A549 (cell line): ENCODE measurements at regions not wholly inside any gene's neighbourhood (a gene's known extent, or its start where the extent isn't known, plus 50 kb on each side); places are given as distances from the start of the nearest gene placed in this dataset.

Source experiments
- ATAC-seq, 2 experiments: fragments of 200-7000 bp in 1 of 2; fragments of >200 bp in 1 of 2; cut with Nextera tagmentation in 1 of 2; cut with Tn5 transposase in 1 of 2; 3 replicates each; pipeline versions ENCODE4 v1.8.0 to v1.9.1; 2018 to 2020; ENCODE audit warnings: mild to moderate bottlenecking in 1 of 2, moderate library complexity in 1 of 2
- CTCF ChIA-PET: fragments of 300-600 bp; sonication (Branson Sonifier 250); formaldehyde crosslinking; extraction: SDS; loops from one replicate; lab custom pipeline; 2021; ENCODE audit warnings: antibody characterized with exemption, inconsistent platforms; lab: Yijun Ruan, JAX
- POLR2A ChIA-PET: fragments of 350-600 bp; formaldehyde crosslinking; extraction: SDS; loops from one replicate; lab custom pipeline; 2021; ENCODE audit warnings: antibody characterized with exemption, inconsistent platforms; lab: Yijun Ruan, JAX
- DNase-seq, 2 experiments: peaks; one replicate each; pipeline versions ENCODE4 v3.0.0 to v3.0.0-alpha.2; 2011 to 2016; ENCODE audit warnings: low read depth in 1 of 2, low spot score in 1 of 2
- FAIRE-seq: peaks from 2 replicates; lab custom pipeline; 2011; peaks lifted over from hg19 to GRCh38; lab: Jason Lieb, UNC
- H3K27ac ChIP-seq, 2 experiments: fragments of >200 bp; sonication (Bioruptor Twin); formaldehyde crosslinking; 3 replicates each; pipeline ENCODE4 v1.5.1; 2016 to 2017
- H3K4me1 ChIP-seq: fragments of >200 bp; sonication (Bioruptor Twin); formaldehyde crosslinking; 3 replicates; pipeline ENCODE4 v1.6.1; 2016
- H3K4me2 ChIP-seq: fragments of >200 bp; sonication (Bioruptor Twin); formaldehyde crosslinking; 3 replicates; pipeline ENCODE4 v1.6.1; 2016
- H3K4me3 ChIP-seq: fragments of >200 bp; sonication (Bioruptor Twin); formaldehyde crosslinking; 3 replicates; pipeline ENCODE4 v1.5.1; 2016
- H3K9me3 ChIP-seq: fragments of >200 bp; sonication (Bioruptor Twin); formaldehyde crosslinking; 3 replicates; pipeline ENCODE4 v1.6.1; 2016
- ATOH8 ChIP-seq: fragments of 250-450 bp; sonication (Bioruptor Pico); IDR thresholded peaks from 2 replicates; pipeline ENCODE4 v1.5.0; 2020; ENCODE audit warnings: low read depth, mild to moderate bottlenecking, moderate library complexity
- BCL3 ChIP-seq: fragments of >200 bp; sonication (Bioruptor Twin); formaldehyde crosslinking; IDR thresholded peaks from 3 replicates; pipeline ENCODE4 v1.6.1; 2016
- BHLHE40 ChIP-seq: IDR thresholded peaks from 2 replicates; pipeline ENCODE4 v1.6.1; 2012; ENCODE audit warnings: low read depth, low read length, inconsistent platforms
- CHD4 ChIP-seq: fragments of 200-600 bp; sonication (generic); IDR thresholded peaks from 2 replicates; pipeline ENCODE4 v1.6.1; 2016; ENCODE audit warnings: antibody characterized with exemption, mild to moderate bottlenecking, borderline replicate concordance
- E2F6 ChIP-seq: IDR thresholded peaks from 2 replicates; pipeline ENCODE4 v1.6.1; 2012; ENCODE audit warnings: low read depth, borderline replicate concordance
- EHMT2 ChIP-seq: fragments of 200-600 bp; sonication (generic); IDR thresholded peaks from 2 replicates; pipeline ENCODE4 v1.6.1; 2016; ENCODE audit warnings: antibody characterized with exemption, low read depth, mild to moderate bottlenecking, moderate library complexity
- FOSL2 ChIP-seq, 2 experiments: fragments of 450-650 bp in 1 of 2; fragments of >200 bp in 1 of 2; sonication (Bioruptor Twin) in 1 of 2; formaldehyde crosslinking; IDR thresholded peaks; 2 replicates each; pipeline versions ENCODE4 v1.5.0 to v1.6.1; 2016 to 2020; ENCODE audit warnings: mild to moderate bottlenecking in 1 of 2, moderate library complexity in 1 of 2
- FOXS1 ChIP-seq: fragments of 250-450 bp; sonication (Bioruptor Pico); IDR thresholded peaks from 2 replicates; pipeline ENCODE4 v1.5.0; 2020; ENCODE audit warnings: mild to moderate bottlenecking, moderate library complexity
- HES2 ChIP-seq: fragments of >200 bp; sonication (Bioruptor Twin); formaldehyde crosslinking; IDR thresholded peaks from 2 replicates; pipeline ENCODE4 v1.6.1; 2016
- HEYL ChIP-seq: fragments of 250-450 bp; sonication (Bioruptor Pico); IDR thresholded peaks from 2 replicates; pipeline ENCODE4 v1.8.0; 2021; ENCODE audit warnings: mild to moderate bottlenecking, moderate library complexity
- JUN ChIP-seq, 2 experiments: fragments of >200 bp; sonication (Bioruptor Twin); formaldehyde crosslinking; IDR thresholded peaks; 2 replicates in 1 of 2; 3 replicates in 1 of 2; pipeline ENCODE4 v1.6.1; 2016 to 2017
- JUNB ChIP-seq: fragments of >200 bp; sonication (Bioruptor Twin); formaldehyde crosslinking; IDR thresholded peaks from 2 replicates; pipeline ENCODE4 v1.6.1; 2016
- KDM5A ChIP-seq: fragments of 200-600 bp; sonication (generic); IDR thresholded peaks from 2 replicates; pipeline ENCODE4 v1.6.1; 2016; ENCODE audit warnings: antibody characterized with exemption, mild to moderate bottlenecking
- MAX ChIP-seq: IDR thresholded peaks from 2 replicates; pipeline ENCODE4 v1.6.1; 2012
- NPAS2 ChIP-seq: fragments of 250-450 bp; sonication (Bioruptor Pico); IDR thresholded peaks from 2 replicates; pipeline ENCODE4 v1.8.0; 2022; ENCODE audit warnings: mild to moderate bottlenecking, moderate library complexity, borderline replicate concordance
- PHF8 ChIP-seq: fragments of 200-600 bp; sonication (generic); IDR thresholded peaks from 2 replicates; pipeline ENCODE4 v1.6.1; 2016; ENCODE audit warnings: low read depth, mild to moderate bottlenecking, antibody characterized with exemption, moderate library complexity, borderline replicate concordance
- RAD21 ChIP-seq, 2 experiments: fragments of >200 bp in 1 of 2; sonication (Bioruptor Twin) in 1 of 2; formaldehyde crosslinking in 1 of 2; IDR thresholded peaks in 1 of 2; conservative IDR thresholded peaks in 1 of 2; 2 replicates in 1 of 2; 3 replicates in 1 of 2; pipeline ENCODE4 v1.6.1; 2012 to 2018; ENCODE audit warnings: inconsistent platforms in 1 of 2
- REST ChIP-seq: fragments of 200-600 bp; sonication (generic); IDR thresholded peaks from 2 replicates; pipeline ENCODE4 v1.6.1; 2016; ENCODE audit warnings: antibody characterized with exemption, mild to moderate bottlenecking, moderate library complexity
- SMC3 ChIP-seq: fragments of >200 bp; sonication (Bioruptor Twin); formaldehyde crosslinking; IDR thresholded peaks from 3 replicates; pipeline ENCODE4 v1.6.1; 2018; ENCODE audit warnings: inconsistent platforms
- SREBF2 ChIP-seq: fragments of 450-650 bp; IDR thresholded peaks from 2 replicates; pipeline ENCODE4 v1.6.1; 2014; ENCODE audit warnings: mild to moderate bottlenecking, moderate library complexity
- TP53 ChIP-seq: fragments of 250-450 bp; sonication (Bioruptor Pico); IDR thresholded peaks from 2 replicates; pipeline ENCODE4 v1.5.0; 2021; ENCODE audit warnings: mild to moderate bottlenecking, moderate library complexity
- USF2 ChIP-seq: fragments of 450-650 bp; IDR thresholded peaks from 2 replicates; pipeline ENCODE4 v1.6.1; 2014; ENCODE audit warnings: antibody characterized with exemption
- ZFP36 ChIP-seq: fragments of 450-650 bp; IDR thresholded peaks from 2 replicates; pipeline ENCODE4 v1.6.1; 2014; ENCODE audit warnings: borderline replicate concordance; ENCODE audit not compliant: partially characterized antibody
- ZSCAN20 ChIP-seq: fragments of 250-450 bp; sonication (Bioruptor Pico); IDR thresholded peaks from 2 replicates; pipeline ENCODE4 v1.8.0; 2022; ENCODE audit warnings: mild to moderate bottlenecking, moderate library complexity
- WGBS: methylation state at CpG from one replicate; pipeline ENCODE4 v1.1.6; 2017; ENCODE audit errors: missing lambda C conversion rate; 5-methylcytosine and 5-hydroxymethylcytosine counted together

GRCh38 chrX:117458243-117458968 is 658.2 kb downstream of the KLHL13 start (continued):
- TF ChIP-seq ATOH8 (no peak), KDM5A (no peak)

- H3K9me3 ChIP-seq: no peaks in the 10 kb centered on the region
- H3K4me3 ChIP-seq: no peak overlapping the region
- no peaks in the 10 kb centered on the region for H3K4me1 ChIP-seq
- TF ChIP-seq HES2 (no peak), BCL3 (no peak), MAX (no peak), HEYL (CRISPR knock-in tag) (no peak), JUN (IDR thresholded peaks at IDR 0.05) (no peak), FOXS1 (CRISPR knock-in tag) (no peak), ZSCAN20 (CRISPR knock-in tag) (no peak), ZFP36 (no peak), BHLHE40 (no peak), USF2 (no peak), RAD21 (conservative IDR thresholded peaks at IDR 0.05 in 1 of 2, IDR thresholded peaks at IDR 0.05 in 1 of 2) (no peak), SMC3 (no peak), CHD4 (no peak), SREBF2 (no peak), FOSL2 (IDR thresholded peaks at IDR 0.05) (no peak), FOSL2 (CRISPR knock-in tag; IDR thresholded peaks at IDR 0.05) (no peak), EHMT2 (no peak), TP53 (CRISPR knock-in tag) (no peak), E2F6 (no peak)
- DNase-seq (no peak), ATAC-seq (no peak), FAIRE-seq (no peak)
- 0% methylated on average over 3 of the region's 3 CpGs for WGBS
- CTCF ChIA-PET: no interaction called here
- POLR2A ChIA-PET: no interaction called here
- H3K4me2 ChIP-seq: no peak overlapping the region
- no peak overlapping the region for H3K27ac ChIP-seq
Measured at GRCh38 chrX:117455787-117456186, 660.8 kb downstream of the KLHL13 start.

- Histone ChIP-seq H3K4me1 (no peaks in the 10 kb centered on the region), H3K4me2 (no peak overlapping the region), H3K9me3 (no peaks in the 10 kb centered on the region), H3K4me3 (no peak overlapping the region), H3K27ac (no peak overlapping the region)
- no peak for DNase-seq
- FAIRE-seq: no peak
- no peak for TF ChIP-seq NPAS2
- TF ChIP-seq PHF8: no peak
- no peak for TF ChIP-seq SREBF2
- TF ChIP-seq REST: no peak
- TF ChIP-seq FOXS1 (CRISPR knock-in tag): no peak
- TF ChIP-seq JUNB: no peak
- no peak for ATAC-seq
- WGBS: 3% methylated on average over 2 of the region's 2 CpGs
- POLR2A ChIA-PET: no interaction called here
- CTCF ChIA-PET: no interaction called here
Measured at GRCh38 chrX:117429501-117429900, 687.1 kb downstream of the KLHL13 start.
